Ovary (tissue), 3 donors: ENCODE measurements at regions not wholly inside any gene's neighbourhood (a gene's known extent, or its start where the extent isn't known, plus 50 kb on each side); places are given as distances from the start of the nearest gene placed in this dataset.

Experiments used
- EP300 ChIP-seq: sonication (generic); formaldehyde crosslinking; IDR thresholded peaks from one replicate; pipeline ENCODE4 v1.6.1; 2017; ENCODE audit warnings: antibody characterized with exemption
- POLR2A ChIP-seq: fragments of 450-650 bp; IDR thresholded peaks from one replicate; pipeline ENCODE4 v1.6.1; 2017; ENCODE audit warnings: antibody characterized with exemption, mild to moderate bottlenecking, moderate library complexity
- TF ChIP-seq, protein P1 (sequence below), 3 donors: fragments of 450-650 bp in 2 of 3; fragments of 200-600 bp in 1 of 3; IDR thresholded peaks; one replicate each; pipeline versions ENCODE4 v1.5.1 to v1.8.0; 2016 to 2022; ENCODE audit warnings: antibody characterized with exemption in 3 of 3, mild to moderate bottlenecking in 1 of 3
- donor health status: DM: no; HTN: no; CAD: no.

DNA sequence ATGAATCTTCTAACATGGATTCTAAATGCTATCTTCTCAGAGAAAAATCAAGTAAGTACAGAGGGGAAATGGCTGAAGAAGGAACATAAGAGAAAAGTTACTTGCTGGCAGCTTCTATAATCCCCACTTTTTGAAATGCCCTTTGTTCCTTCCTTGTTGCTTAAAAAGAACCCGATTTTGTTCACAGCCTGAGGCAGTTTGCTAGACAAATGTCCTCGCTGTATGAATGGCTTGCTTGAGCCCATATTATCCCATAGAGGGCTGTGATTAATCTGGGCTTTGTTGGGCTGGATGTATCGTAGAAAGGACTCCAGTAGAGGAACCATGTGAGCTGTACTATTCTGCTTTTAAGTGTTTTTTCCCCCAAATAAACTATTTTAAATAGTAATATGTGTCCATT, 134.3 kb upstream of the FGF13 start:
- TF ChIP-seq, protein P1, sequence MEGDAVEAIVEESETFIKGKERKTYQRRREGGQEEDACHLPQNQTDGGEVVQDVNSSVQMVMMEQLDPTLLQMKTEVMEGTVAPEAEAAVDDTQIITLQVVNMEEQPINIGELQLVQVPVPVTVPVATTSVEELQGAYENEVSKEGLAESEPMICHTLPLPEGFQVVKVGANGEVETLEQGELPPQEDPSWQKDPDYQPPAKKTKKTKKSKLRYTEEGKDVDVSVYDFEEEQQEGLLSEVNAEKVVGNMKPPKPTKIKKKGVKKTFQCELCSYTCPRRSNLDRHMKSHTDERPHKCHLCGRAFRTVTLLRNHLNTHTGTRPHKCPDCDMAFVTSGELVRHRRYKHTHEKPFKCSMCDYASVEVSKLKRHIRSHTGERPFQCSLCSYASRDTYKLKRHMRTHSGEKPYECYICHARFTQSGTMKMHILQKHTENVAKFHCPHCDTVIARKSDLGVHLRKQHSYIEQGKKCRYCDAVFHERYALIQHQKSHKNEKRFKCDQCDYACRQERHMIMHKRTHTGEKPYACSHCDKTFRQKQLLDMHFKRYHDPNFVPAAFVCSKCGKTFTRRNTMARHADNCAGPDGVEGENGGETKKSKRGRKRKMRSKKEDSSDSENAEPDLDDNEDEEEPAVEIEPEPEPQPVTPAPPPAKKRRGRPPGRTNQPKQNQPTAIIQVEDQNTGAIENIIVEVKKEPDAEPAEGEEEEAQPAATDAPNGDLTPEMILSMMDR (IDR thresholded peaks at IDR 0.05): no peak
- TF ChIP-seq POLR2A: no peak
- no peak for TF ChIP-seq EP300
